ENCODE measurements at regions not wholly inside any gene's neighbourhood (a gene's known extent, or its start where the extent isn't known, plus 50 kb on each side); places are given as distances from the start of the nearest gene placed in this dataset.
A peak's percentile ranks its signal among the peaks of the same experiment; 100 is the strongest.

GRCh38 chr2:183610724-183611123, 486.5 kb downstream of the NUP35 start:
- WGBS, 2 donors, result 64 to 70% methylated on average over 2 of the region's 2 CpGs
- intact Hi-C loops (cut with DNase I), result no loop called here

GRCh38 chr2:183614799-183615435, 490.7 kb downstream of the NUP35 start:
- TF ChIP-seq CTCF (IDR thresholded peaks at IDR 0.05), result peak in 1 of 6 experiments; percentile 17
- no peak for TF ChIP-seq POLR2A (IDR thresholded peaks at IDR 0.05)
- Histone ChIP-seq H3K4me3 (replicated peaks in 1 of 3) (no peak overlapping the region), H3K9me3 (no peaks in the 10 kb centered on the region), H3K36me3 (no peaks in the 10 kb centered on the region), H3K27ac (peak overlapping the region; percentile 50 to 83 (median 76)), H3K4me1 (peaks cover 11 to 13% of the 10 kb centered on the region in 2 donors), H3K27me3 (no peaks in the 10 kb centered on the region)
- peak; percentile 81 to 82 for DNase-seq
- 17 to 31% methylated on average over 5 of the region's 5 CpGs for WGBS, 2 donors
- intact Hi-C loops (cut with DNase I), result no loop called here

More at GRCh38 chr2:183610724-183611123, 486.5 kb downstream of the NUP35 start:
- Histone ChIP-seq H3K27me3 (no peaks in the 10 kb centered on the region), H3K36me3 (no peaks in the 10 kb centered on the region), H3K4me1 (peaks cover 10 to 13% of the 10 kb centered on the region in 2 donors), H3K4me3 (replicated peaks in 1 of 3) (no peak overlapping the region), H3K9me3 (no peaks in the 10 kb centered on the region), H3K27ac (no peak overlapping the region)
- DNase-seq, result no peak
- TF ChIP-seq CTCF (IDR thresholded peaks at IDR 0.05) (peak in 1 of 6 experiments; percentile 13), POLR2A (IDR thresholded peaks at IDR 0.05) (no peak)

DNA sequence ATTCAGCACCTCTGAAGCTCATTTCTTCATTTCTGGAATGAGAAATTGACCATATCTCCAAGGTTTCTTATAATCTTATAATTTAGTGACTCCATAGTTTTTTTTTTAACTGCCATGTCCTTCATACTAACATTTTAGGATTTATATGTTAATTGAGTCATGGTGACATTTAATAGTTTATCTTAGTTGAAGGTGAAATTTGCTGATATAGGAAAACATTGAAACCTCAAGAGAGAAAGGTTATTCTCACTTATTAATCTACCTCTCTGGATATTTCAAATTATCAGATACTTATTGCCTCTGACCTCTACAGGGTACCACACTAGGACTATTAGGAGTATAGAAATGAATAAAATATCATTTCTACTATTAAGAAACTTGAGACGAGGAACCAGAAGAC, 499.0 kb downstream of the NUP35 start:
- DNase-seq, result no peak
- no peak overlapping the region for H3K4me3 ChIP-seq (replicated peaks in 1 of 3)
- no peak overlapping the region for H3K27ac ChIP-seq
- H3K4me1 ChIP-seq, result no peaks in the 10 kb centered on the region
- no peaks in the 10 kb centered on the region for H3K27me3 ChIP-seq
- H3K36me3 ChIP-seq, result no peaks in the 10 kb centered on the region
- intact Hi-C loops (cut with DNase I), result no loop called here
- TF ChIP-seq POLR2A (IDR thresholded peaks at IDR 0.05), result no peak
- H3K9me3 ChIP-seq, result no peaks in the 10 kb centered on the region
- 88 to 95% methylated on average over 1 of the region's 1 CpG for WGBS, 2 donors

- H3K27ac ChIP-seq, result no peak overlapping the region
- H3K4me3 ChIP-seq (replicated peaks in 1 of 3), result no peak overlapping the region
- TF ChIP-seq POLR2A (IDR thresholded peaks at IDR 0.05) (no peak), CTCF (IDR thresholded peaks at IDR 0.05) (no peak)
- no peaks in the 10 kb centered on the region for H3K27me3 ChIP-seq
- 58 to 61% methylated on average over 2 of the region's 2 CpGs for WGBS, 2 donors
- intact Hi-C loops (cut with DNase I), result no loop called here
- no peaks in the 10 kb centered on the region for H3K36me3 ChIP-seq
- DNase-seq, result no peak
- H3K4me1 ChIP-seq, result peaks cover 0 to 3% of the 10 kb centered on the region in 2 donors
- no peaks in the 10 kb centered on the region for H3K9me3 ChIP-seq
Observed at GRCh38 chr2:183630964-183631363, 506.7 kb downstream of the NUP35 start.

- H3K4me3 ChIP-seq (replicated peaks in 1 of 3), result no peak overlapping the region
- DNase-seq, result no peak
- H3K27ac ChIP-seq, result no peak overlapping the region
- no peaks in the 10 kb centered on the region for H3K27me3 ChIP-seq
- TF ChIP-seq POLR2A (IDR thresholded peaks at IDR 0.05) (no peak), CTCF (IDR thresholded peaks at IDR 0.05) (no peak)
- WGBS, 2 donors, result 65 to 84% methylated on average over 1 of the region's 1 CpG
- intact Hi-C loops (cut with DNase I), result no loop called here
- no peaks in the 10 kb centered on the region for H3K36me3 ChIP-seq
- H3K4me1 ChIP-seq, result no peaks in the 10 kb centered on the region
- H3K9me3 ChIP-seq, result no peaks in the 10 kb centered on the region
Observed at GRCh38 chr2:183656121-183656520, 531.9 kb downstream of the NUP35 start.

All from thyroid gland (tissue), 4 donors.